Breast epithelium (tissue), 4 donors: ENCODE measurements at regions not wholly inside any gene's neighbourhood (a gene's known extent, or its start where the extent isn't known, plus 50 kb on each side); places are given as distances from the start of the nearest gene placed in this dataset.
A peak's percentile ranks its signal among the peaks of the same experiment; 100 is the strongest.

Experiments
- DNase-seq, 2 donors: peaks; one replicate each; pipeline ENCODE4 v3.0.0-alpha.2; 2019; ENCODE audit warnings: low spot score in 2 of 2
- H3K27ac ChIP-seq, 2 donors: fragments of 200-600 bp; sonication (generic) in 1 of 2; one replicate each; pipeline ENCODE4 v1.5.1; 2016 to 2019; ENCODE audit warnings: mild to moderate bottlenecking in 1 of 2
- H3K27me3 ChIP-seq, 2 donors: fragments of 200-600 bp; sonication (generic) in 1 of 2; one replicate each; pipeline versions ENCODE4 v1.5.1 to v1.6.0; 2017 to 2019; ENCODE audit warnings: control low read depth in 1 of 2, mild to moderate bottlenecking in 1 of 2
- H3K36me3 ChIP-seq: fragments of 200-600 bp; one replicate; pipeline ENCODE4 v1.5.1; 2019
- H3K4me1 ChIP-seq, 2 donors: fragments of 200-600 bp; sonication (generic); one replicate each; pipeline ENCODE4 v1.5.1; 2016 to 2019; ENCODE audit warnings: control low read depth in 1 of 2
- H3K4me3 ChIP-seq, 3 donors: fragments of 200-600 bp; sonication (generic); 1 replicate in 2 of 3; 2 replicates in 1 of 3; pipeline ENCODE4 v1.5.1; 2016 to 2019; ENCODE audit warnings: mild to moderate bottlenecking in 3 of 3, moderate library complexity in 2 of 3
- H3K9me3 ChIP-seq, 2 donors: fragments of 200-600 bp; sonication (generic) in 1 of 2; one replicate each; pipeline ENCODE4 v1.5.1; 2016 to 2019; ENCODE audit warnings: control low read depth in 1 of 2
- POLR2A ChIP-seq: fragments of 450-650 bp; IDR thresholded peaks from one replicate; pipeline ENCODE4 v1.6.1; 2016; ENCODE audit warnings: antibody characterized with exemption, mild to moderate bottlenecking, moderate library complexity
- POLR2AphosphoS5 ChIP-seq, 3 donors: sonication (generic); formaldehyde crosslinking; IDR thresholded peaks; one replicate each; pipeline ENCODE4 v1.6.1; 2017; ENCODE audit warnings: antibody characterized with exemption in 3 of 3
- intact Hi-C: fragments of 100-400 bp; cut with DNase I; formaldehyde crosslinking; loops from one replicate; pipeline ENCODE4 v1.15.1; 2023; ENCODE audit warnings: low total_unique reads
- TF ChIP-seq, protein P1 (sequence below), 3 donors: fragments of 450-650 bp; IDR thresholded peaks; one replicate each; pipeline ENCODE4 v1.5.1; 2016 to 2017; ENCODE audit warnings: antibody characterized with exemption in 3 of 3, mild to moderate bottlenecking in 3 of 3, moderate library complexity in 3 of 3

DNA sequence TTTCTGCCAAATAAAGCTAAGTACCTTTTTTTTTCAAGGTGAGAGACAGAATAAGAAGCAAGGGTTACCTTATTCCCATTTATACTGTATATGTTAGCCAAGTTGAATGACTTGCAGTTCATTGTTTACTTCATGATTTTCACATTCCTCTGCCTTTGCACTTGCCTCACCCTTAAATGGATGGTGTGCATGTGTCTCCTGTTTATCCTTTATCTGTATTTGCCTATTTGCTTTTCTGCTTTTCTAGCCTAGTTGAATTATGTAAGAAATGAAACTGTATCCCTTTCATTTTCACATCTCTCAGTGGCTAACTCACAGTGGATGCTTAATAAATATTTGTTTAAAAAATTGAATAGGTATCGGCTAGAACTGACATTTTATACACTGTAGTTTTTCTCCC, 200.8 kb upstream of the ST8SIA4 start:
- no peaks in the 10 kb centered on the region for H3K36me3 ChIP-seq
- H3K4me3 ChIP-seq, result no peak overlapping the region
- TF ChIP-seq, protein P1, sequence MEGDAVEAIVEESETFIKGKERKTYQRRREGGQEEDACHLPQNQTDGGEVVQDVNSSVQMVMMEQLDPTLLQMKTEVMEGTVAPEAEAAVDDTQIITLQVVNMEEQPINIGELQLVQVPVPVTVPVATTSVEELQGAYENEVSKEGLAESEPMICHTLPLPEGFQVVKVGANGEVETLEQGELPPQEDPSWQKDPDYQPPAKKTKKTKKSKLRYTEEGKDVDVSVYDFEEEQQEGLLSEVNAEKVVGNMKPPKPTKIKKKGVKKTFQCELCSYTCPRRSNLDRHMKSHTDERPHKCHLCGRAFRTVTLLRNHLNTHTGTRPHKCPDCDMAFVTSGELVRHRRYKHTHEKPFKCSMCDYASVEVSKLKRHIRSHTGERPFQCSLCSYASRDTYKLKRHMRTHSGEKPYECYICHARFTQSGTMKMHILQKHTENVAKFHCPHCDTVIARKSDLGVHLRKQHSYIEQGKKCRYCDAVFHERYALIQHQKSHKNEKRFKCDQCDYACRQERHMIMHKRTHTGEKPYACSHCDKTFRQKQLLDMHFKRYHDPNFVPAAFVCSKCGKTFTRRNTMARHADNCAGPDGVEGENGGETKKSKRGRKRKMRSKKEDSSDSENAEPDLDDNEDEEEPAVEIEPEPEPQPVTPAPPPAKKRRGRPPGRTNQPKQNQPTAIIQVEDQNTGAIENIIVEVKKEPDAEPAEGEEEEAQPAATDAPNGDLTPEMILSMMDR (IDR thresholded peaks at IDR 0.05), result no peak
- TF ChIP-seq POLR2AphosphoS5 (IDR thresholded peaks at IDR 0.05) (no peak), POLR2A (no peak)
- no peak for DNase-seq
- no peaks in the 10 kb centered on the region for H3K9me3 ChIP-seq
- no peaks in the 10 kb centered on the region for H3K4me1 ChIP-seq
- no peaks in the 10 kb centered on the region for H3K27me3 ChIP-seq
- intact Hi-C loops, result no loop called here
- H3K27ac ChIP-seq, result no peak overlapping the region

DNA sequence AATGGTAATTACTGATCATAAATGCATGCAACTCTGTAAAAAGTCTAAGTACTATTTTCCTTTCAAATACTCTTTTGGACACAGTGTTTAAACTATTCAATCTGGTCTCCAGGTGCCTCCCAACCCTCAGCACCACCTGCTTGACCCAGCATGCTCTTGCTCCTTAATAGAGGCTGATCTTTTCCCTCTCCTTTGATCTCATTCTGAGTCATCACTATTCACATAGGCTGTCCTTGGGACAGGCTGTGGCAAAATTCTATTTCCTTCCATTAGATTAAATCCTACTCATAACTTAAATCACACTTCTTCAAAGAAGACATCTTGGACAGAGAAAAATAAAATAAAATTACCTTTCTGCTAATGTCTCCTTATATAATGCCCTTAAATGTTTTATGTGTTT, 199.4 kb upstream of the ST8SIA4 start:
- intact Hi-C loops, result no loop called here
- no peak for TF ChIP-seq POLR2A
- TF ChIP-seq POLR2AphosphoS5 (IDR thresholded peaks at IDR 0.05), result no peak
- TF ChIP-seq, protein P1 (IDR thresholded peaks at IDR 0.05), result no peak
- no peak for DNase-seq
- Histone ChIP-seq H3K27me3 (no peaks in the 10 kb centered on the region), H3K36me3 (no peaks in the 10 kb centered on the region), H3K9me3 (no peaks in the 10 kb centered on the region), H3K4me1 (no peaks in the 10 kb centered on the region), H3K27ac (no peak overlapping the region), H3K4me3 (no peak overlapping the region)

DNA sequence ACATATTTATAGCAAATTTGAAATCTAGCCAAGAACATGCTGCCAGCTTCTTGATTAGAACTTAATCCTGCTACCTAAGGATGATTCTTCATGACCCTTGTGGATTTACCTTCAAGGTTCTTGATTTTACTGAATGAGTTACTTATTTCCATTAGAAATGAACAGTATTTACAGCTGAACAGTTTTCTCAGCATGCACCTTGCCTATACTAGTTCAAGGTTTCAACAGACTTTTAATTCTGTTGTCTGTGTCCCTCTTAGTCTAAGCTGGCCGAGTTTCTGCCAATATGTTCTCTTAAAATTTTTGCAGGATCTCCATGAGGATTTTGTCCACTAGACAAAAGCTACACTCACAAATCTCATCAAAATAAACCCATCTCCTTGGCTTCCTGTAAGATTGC, 188.8 kb upstream of the ST8SIA4 start:
- TF ChIP-seq, protein P1 (IDR thresholded peaks at IDR 0.05), result no peak
- TF ChIP-seq POLR2AphosphoS5 (IDR thresholded peaks at IDR 0.05) (no peak), POLR2A (no peak)
- H3K27me3 ChIP-seq, result no peaks in the 10 kb centered on the region
- H3K27ac ChIP-seq, result no peak overlapping the region
- intact Hi-C loops, result no loop called here
- no peaks in the 10 kb centered on the region for H3K4me1 ChIP-seq
- H3K36me3 ChIP-seq, result no peaks in the 10 kb centered on the region
- no peak for DNase-seq
- no peak overlapping the region for H3K4me3 ChIP-seq
- H3K9me3 ChIP-seq, result no peaks in the 10 kb centered on the region

DNA sequence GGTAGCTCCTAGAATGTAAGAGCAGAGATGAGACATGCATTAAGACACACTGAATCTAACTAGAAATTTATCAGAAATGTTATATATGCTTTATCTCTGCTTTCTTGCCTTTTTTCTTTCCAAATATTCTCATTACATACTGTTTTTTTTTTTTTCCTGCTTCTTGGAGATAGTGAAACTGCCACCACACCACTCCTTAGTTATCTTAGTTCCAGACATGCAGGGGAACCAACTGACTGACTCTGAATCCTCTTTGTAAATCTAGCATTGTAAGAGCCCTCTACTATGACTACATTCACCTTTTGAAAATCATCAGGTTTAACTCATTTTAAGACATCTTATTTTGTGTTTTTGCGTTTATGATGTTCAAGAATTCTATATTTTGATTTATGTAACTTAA, 181.3 kb upstream of the ST8SIA4 start:
- Histone ChIP-seq H3K36me3 (no peaks in the 10 kb centered on the region), H3K27me3 (no peaks in the 10 kb centered on the region), H3K9me3 (no peaks in the 10 kb centered on the region), H3K4me1 (no peaks in the 10 kb centered on the region), H3K27ac (no peak overlapping the region), H3K4me3 (no peak overlapping the region)
- intact Hi-C loops, result no loop called here
- TF ChIP-seq POLR2A (no peak), POLR2AphosphoS5 (IDR thresholded peaks at IDR 0.05) (no peak)
- TF ChIP-seq, protein P1 (IDR thresholded peaks at IDR 0.05), result no peak
- DNase-seq, result no peak

DNA sequence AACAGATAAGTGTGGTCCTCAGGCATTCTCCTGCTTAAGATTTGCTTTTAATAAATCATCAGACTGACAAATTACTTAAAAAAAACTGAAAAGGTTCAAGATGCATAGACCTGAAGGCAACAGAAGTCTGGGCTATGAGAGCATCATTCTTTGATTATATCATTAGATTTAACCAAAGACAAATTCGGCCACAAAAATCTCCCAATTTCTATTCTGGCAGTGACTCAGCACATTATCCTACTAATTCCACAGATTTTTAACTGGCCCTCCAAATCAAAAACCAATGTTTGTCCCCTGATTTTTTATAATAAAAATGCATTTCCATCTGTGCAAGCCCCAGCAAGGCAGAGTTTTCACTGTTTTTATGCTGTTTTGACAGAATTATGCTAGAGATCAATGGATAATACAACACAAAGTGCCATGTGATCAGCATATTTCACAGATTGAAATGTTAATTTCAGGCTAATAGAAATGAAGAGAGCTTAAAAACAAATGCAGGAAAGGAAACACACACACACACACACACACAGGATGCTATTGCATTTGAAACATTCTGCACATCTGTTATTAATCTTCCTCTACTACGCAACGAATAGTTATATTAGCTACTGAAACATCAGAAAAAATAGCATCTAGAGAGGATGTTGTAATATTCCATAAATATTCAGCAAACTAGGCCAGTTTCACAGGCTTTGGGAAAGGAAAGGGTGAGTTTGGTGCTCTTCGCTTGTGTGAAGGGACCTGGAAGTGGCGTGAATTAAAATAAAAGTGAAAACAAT, 177.6 kb upstream of the ST8SIA4 start:
- intact Hi-C loops, result no loop called here
- Histone ChIP-seq H3K4me1 (no peaks in the 10 kb centered on the region), H3K9me3 (no peaks in the 10 kb centered on the region), H3K36me3 (no peaks in the 10 kb centered on the region), H3K4me3 (no peak overlapping the region), H3K27ac (peak overlapping the region in 1 of 2 donors; percentile 26), H3K27me3 (no peaks in the 10 kb centered on the region)
- no peak for TF ChIP-seq POLR2AphosphoS5 (IDR thresholded peaks at IDR 0.05)
- no peak for TF ChIP-seq POLR2A
- TF ChIP-seq, protein P1 (IDR thresholded peaks at IDR 0.05), result no peak
- no peak for DNase-seq
